HG02970 (cell line): ENCODE measurements at regions not wholly inside any gene's neighbourhood (a gene's known extent, or its start where the extent isn't known, plus 50 kb on each side); places are given as distances from the start of the nearest gene placed in this dataset.

Experiments
- ATAC-seq: cut with Tn5 transposase; IDR thresholded peaks from one replicate; pipeline ENCODE4 v1.9.1; 2021; ENCODE audit warnings: mild to moderate bottlenecking, moderate library complexity, moderate number of reproducible peaks; ENCODE audit not compliant: unreplicated experiment, low FRiP score

DNA sequence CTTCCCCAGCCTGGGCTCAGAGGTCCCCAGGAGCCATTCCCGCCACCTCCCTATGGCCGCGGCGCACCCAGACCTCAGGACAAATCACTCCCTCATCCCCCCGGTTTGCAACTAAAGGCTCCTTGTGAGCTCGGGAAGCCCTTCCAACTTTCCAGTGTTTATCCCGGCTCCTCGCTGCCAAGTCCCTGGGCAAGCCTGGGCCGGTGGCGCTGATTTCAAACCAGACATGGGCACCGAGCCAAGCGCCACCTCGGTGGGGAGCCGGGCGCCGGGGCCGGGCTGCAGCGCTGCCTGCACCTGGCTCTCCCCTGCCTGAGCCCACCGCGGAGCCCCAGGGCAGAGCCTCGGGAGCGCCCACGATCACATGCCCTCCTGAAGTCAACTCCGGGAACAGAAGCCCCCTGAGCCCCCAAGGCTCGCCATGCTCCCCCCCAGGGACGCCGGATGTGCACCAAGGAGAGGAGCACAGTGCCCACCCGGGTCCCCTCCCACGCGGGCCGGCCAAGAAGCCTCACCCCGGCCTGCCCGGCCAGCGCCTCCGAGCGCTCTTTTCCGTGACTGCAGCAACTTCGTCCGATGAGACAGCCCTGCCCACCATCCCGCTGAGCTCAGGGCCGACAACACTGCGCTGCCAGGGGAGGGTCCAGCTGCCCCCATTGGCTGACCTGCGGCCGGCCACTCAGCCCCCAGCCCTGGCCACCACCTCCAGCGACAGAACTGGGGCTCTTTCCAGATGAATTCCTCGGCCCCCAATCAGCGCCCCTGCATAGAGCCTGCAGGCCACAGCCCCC lies 50.0 kb downstream of the NCOR2 start:
- ATAC-seq = no peak

GRCh38 chr12:124516850-124517249 lies 50.6 kb downstream of the NCOR2 start:
- no peak for ATAC-seq

GRCh38 chr12:124515981-124516380 lies 51.4 kb downstream of the NCOR2 start:
- ATAC-seq = no peak

- ATAC-seq = no peak
Measured at GRCh38 chr12:124514996-124515932, 52.1 kb downstream of the NCOR2 start.

GRCh38 chr12:124514145-124514995 lies 53.0 kb downstream of the NCOR2 start:
- no peak for ATAC-seq

DNA sequence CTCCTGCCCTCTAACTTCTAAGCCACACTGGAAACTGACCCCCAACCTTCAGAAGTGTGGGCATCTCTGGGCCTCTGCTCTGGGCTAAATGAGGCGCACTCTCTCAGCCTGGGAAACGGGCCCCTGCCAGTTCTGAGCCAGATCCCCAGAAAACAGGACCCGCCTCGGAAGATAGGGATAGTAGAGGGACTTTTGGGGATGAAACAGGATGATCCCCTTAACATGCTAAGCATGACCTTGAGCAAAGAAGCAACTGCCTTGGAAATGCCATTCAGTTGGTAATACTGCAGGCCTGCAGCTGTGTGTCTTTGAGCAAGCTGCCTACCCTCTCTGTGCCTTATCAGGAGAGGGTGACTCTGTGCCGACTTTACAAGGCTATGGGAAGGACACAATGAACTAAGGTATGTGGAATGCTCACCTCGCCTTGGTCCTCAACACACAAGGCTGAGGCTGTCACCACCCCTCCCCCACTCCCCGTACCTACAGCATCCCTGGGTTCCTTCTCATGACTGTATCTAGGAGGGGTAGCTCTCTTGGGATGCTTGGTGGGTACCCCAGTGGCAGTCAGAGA lies 54.0 kb downstream of the NCOR2 start:
- no peak for ATAC-seq

DNA sequence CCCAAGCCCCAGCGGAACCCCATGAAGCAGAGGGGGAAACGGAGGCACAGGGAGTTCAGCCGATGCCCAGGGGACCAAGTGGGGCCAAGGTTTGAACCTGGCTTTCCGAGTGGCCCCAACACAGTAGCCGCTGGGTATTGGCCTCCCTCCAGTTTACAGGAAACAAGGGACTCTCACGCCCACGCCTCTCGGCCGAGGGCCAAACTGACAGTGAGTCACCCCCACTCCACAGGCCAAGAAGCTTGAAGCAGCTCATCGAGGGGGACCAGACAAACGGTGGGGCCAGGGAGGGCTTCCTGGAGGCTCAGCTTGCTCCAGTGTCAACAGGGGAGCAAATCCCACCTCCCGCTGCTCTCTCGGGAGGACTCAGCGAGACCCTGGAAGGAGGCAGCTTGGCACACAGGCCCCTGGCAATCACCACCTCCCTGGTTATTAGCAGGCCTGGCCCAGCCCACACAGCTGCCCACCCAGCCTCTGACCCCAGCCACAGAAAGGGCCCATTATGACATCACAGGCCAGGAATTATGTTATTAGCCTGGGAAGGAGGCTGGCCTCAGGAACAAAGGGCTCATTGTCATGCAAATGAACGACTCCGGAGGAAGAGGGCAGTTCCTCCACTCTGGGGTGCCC lies 54.6 kb downstream of the NCOR2 start:
- no peak for ATAC-seq

GRCh38 chr12:124511259-124511985 lies 56.0 kb downstream of the NCOR2 start:
- ATAC-seq = no peak

DNA sequence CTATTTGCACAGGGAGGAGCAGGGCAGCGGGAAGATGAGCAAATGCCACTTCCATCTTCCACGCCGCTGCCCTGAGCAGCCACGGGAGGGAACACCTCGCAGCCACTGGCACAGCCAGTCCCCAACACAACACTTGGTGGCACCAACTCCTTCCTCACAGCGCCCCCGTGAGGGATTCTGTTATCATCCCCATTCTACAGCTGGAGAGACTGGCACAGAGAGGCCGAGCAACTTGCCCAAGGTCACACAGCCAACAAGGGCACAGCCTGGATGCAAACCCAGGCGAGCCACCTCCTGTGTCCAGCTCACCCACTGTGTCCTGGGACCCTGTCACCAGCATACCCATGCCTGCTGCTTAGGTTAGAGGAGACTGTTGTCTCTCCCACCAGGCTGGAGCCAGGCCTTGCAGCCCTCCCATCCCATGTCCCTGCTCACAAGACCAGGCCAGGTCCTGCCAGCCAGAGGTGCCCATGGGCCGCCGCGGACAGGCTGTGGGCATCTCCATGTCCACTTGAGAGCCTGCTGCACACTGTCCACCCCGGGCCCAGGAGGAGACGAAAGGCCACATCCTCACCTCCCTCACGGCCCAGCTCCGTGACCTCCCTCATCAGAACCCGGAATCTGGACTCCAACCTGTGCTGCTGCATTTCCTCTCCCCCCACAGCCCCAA lies 57.0 kb downstream of the NCOR2 start:
- no peak for ATAC-seq

DNA sequence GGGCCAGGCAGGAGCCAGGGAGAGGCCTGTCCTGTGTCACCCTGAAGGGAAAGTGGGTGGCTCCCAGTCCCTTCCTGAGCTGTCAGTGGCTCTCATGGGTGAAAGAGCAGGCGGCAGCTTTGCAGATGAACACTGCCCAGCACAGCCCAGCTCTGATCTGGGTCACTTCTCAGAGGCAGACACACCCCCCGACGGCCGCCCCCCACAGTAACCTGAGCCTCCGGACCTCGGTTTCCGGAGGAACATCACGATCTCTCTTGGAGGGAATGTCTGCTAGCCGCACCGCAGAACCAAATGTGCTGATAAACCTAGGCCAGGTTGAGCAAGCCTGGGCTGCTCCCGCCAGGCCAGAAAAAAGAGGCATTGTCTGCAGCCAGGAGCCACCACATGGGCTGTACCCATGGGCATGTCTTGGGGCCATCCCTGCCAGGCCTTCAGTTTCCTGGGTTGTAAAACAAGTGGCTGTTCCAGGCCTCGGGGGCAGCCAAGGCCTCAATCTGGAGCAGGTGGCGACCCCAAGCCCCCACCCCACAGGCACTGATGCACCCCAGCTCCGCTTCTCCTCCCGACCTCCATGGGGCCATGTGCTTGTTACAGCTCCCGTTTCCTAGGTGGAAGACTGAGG lies 57.6 kb downstream of the NCOR2 start:
- ATAC-seq = no peak

GRCh38 chr12:124509300-124509675 lies 58.1 kb downstream of the NCOR2 start:
- ATAC-seq = no peak

GRCh38 chr12:124508381-124509079 lies 58.9 kb downstream of the NCOR2 start:
- no peak for ATAC-seq

GRCh38 chr12:124507188-124508109 lies 60.0 kb downstream of the NCOR2 start:
- ATAC-seq = no peak

DNA sequence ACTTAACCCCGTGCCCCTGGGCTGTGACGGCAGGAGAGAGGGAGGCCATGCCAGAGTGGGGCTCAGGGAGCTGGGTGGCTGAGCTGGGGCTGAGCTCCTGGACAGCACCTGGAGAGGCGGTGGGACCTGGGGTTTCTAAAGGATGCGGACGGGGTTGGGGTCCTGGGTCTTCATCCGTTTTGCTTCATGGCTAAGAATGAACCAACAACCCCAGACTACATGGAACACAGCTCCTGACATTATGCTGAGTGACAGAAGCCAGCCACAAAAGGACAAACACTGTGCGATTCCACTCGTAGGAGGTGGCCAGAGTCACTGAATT lies 60.6 kb downstream of the NCOR2 start:
- ATAC-seq = no peak

DNA sequence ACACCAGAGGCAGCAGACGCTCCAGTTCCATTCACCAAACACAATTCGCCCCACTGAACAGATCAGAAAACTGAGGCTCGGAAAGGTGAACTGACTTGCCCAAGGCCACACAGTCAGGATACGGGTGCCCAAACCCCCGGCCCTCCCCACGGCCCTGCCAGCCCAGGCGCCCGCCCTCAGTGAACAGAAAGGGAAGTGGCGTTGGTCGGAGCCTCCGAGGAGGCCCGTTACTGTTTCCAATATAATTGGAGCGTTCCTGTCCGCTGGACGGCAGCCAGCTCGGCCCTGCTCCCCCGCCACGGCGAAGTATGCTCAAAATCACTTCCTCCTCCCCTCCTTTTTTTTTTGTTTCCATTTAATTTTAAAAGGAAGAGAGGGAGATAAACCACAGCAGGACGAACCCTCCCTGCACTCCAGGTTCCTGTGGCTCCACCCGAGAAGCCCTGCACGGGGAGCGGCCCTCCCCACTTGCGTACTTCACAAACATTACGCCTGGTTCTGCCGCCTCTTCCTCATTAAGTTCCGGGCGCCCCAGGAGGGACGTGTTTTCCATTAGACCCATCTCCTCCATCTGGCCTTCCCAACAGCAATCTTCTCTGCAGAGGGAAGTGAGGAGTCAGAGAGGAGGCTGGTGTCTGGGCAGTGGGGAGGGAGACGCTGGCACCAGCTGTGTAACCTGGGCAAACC lies 61.1 kb downstream of the NCOR2 start:
- no peak for ATAC-seq
